HEK293 (cell line): ENCODE measurements at regions not wholly inside any gene's neighbourhood (a gene's known extent, or its start where the extent isn't known, plus 50 kb on each side); places are given as distances from the start of the nearest gene placed in this dataset.

ENCODE experiments used
- CTCF ChIA-PET: fragments of 350-600 bp; formaldehyde crosslinking; extraction: SDS; loops from one replicate; lab custom pipeline; 2021; ENCODE audit warnings: antibody characterized with exemption; lab: Yijun Ruan, JAX
- POLR2A ChIA-PET: fragments of 300-600 bp; formaldehyde crosslinking; extraction: SDS; loops from one replicate; lab custom pipeline; 2020; ENCODE audit warnings: antibody characterized with exemption, inconsistent platforms; lab: Yijun Ruan, JAX
- H3K27ac ChIP-seq: fragments of 200-500 bp; sonication (Bioruptor generic); 2 replicates; pipeline ENCODE4 v1.5.1; 2014; ENCODE audit warnings: low read depth, low read length, control low read depth, inconsistent platforms; ENCODE audit errors: extremely low read depth
- H3K36me3 ChIP-seq, 2 experiments: fragments of 200-500 bp in 1 of 2; sonication (Bioruptor generic) in 1 of 2; 1 replicate in 1 of 2; 2 replicates in 1 of 2; pipeline ENCODE4 v1.5.1; 2014 to 2017; ENCODE audit warnings: inconsistent platforms in 2 of 2, low read length in 2 of 2; ENCODE audit not compliant: control insufficient read depth in 2 of 2, insufficient read depth in 1 of 2
- H3K4me1 ChIP-seq: fragments of 200-500 bp; sonication (Bioruptor generic); 2 replicates; pipeline ENCODE4 v1.5.1; 2014; ENCODE audit warnings: mild to moderate bottlenecking, low read length, inconsistent platforms; ENCODE audit not compliant: control insufficient read depth, insufficient read depth
- H3K4me3 ChIP-seq: 2 replicates; pipeline ENCODE4 v1.5.1; 2011; ENCODE audit warnings: low read depth, mild to moderate bottlenecking, control low read depth, low read length, moderate library complexity
- H3K9me3 ChIP-seq: fragments of 200-500 bp; sonication (Bioruptor generic); 2 replicates; pipeline ENCODE4 v1.5.1; 2014; ENCODE audit warnings: low read depth, low read length, inconsistent platforms; ENCODE audit not compliant: control insufficient read depth, insufficient read depth
- BCL11A ChIP-seq: fragments of 450-650 bp; formaldehyde crosslinking; IDR thresholded peaks from 2 replicates; pipeline ENCODE4 v1.5.1; 2016; ENCODE audit warnings: low read depth, missing biosample characterization, missing genetic modification characterization
- HOXC10 ChIP-seq: sonication (generic); formaldehyde crosslinking; IDR thresholded peaks from 2 replicates; pipeline ENCODE4 v1.8.1; 2023; ENCODE audit warnings: mild to moderate bottlenecking, missing genetic modification reagents
- KLF16 ChIP-seq: fragments of 450-650 bp; formaldehyde crosslinking; IDR thresholded peaks from 2 replicates; pipeline ENCODE4 v1.5.1; 2017; ENCODE audit warnings: missing biosample characterization, missing genetic modification characterization
- TCF7L2 ChIP-seq: IDR thresholded peaks from 2 replicates; pipeline ENCODE4 v1.6.1; 2011; ENCODE audit warnings: low read depth, mild to moderate bottlenecking, inconsistent platforms, low read length, moderate library complexity, borderline replicate concordance
- ZBTB10 ChIP-seq: fragments of 450-650 bp; formaldehyde crosslinking; IDR thresholded peaks from 2 replicates; pipeline ENCODE4 v1.5.1; 2016; ENCODE audit warnings: missing biosample characterization, missing genetic modification characterization
- ZNF114 ChIP-seq: fragments of 450-650 bp; formaldehyde crosslinking; IDR thresholded peaks from 2 replicates; pipeline ENCODE4 v1.5.0; 2017; ENCODE audit warnings: missing biosample characterization, missing genetic modification characterization
- ZNF169 ChIP-seq: fragments of 450-650 bp; formaldehyde crosslinking; IDR thresholded peaks from 2 replicates; pipeline ENCODE4 v1.5.1; 2016; ENCODE audit warnings: missing biosample characterization, missing genetic modification characterization
- ZNF184 ChIP-seq: fragments of 450-650 bp; IDR thresholded peaks from 2 replicates; pipeline ENCODE4 v1.5.1; 2018; ENCODE audit warnings: missing biosample characterization, mild to moderate bottlenecking, missing genetic modification characterization
- ZNF211 ChIP-seq: fragments of 450-650 bp; formaldehyde crosslinking; IDR thresholded peaks from 2 replicates; pipeline ENCODE4 v1.5.1; 2016; ENCODE audit warnings: low read depth, missing biosample characterization, missing genetic modification characterization
- ZNF37A ChIP-seq: fragments of 450-650 bp; IDR thresholded peaks from 2 replicates; pipeline ENCODE4 v1.5.1; 2018; ENCODE audit warnings: missing biosample characterization, missing genetic modification characterization
- ZNF404 ChIP-seq: fragments of 450-650 bp; formaldehyde crosslinking; IDR thresholded peaks from 2 replicates; pipeline ENCODE4 v1.5.1; 2017; ENCODE audit warnings: missing biosample characterization, missing genetic modification characterization
- ZNF488 ChIP-seq: fragments of 450-650 bp; formaldehyde crosslinking; IDR thresholded peaks from 2 replicates; pipeline ENCODE4 v1.5.1; 2016; ENCODE audit warnings: missing biosample characterization, missing genetic modification characterization
- ZNF501 ChIP-seq: fragments of 450-650 bp; formaldehyde crosslinking; IDR thresholded peaks from 2 replicates; pipeline ENCODE4 v1.5.1; 2016; ENCODE audit warnings: missing biosample characterization, missing genetic modification characterization
- ZNF530 ChIP-seq: fragments of 450-650 bp; formaldehyde crosslinking; IDR thresholded peaks from 2 replicates; pipeline ENCODE4 v1.5.1; 2016; ENCODE audit warnings: low read depth, missing biosample characterization, missing genetic modification characterization
- ZNF555 ChIP-seq: fragments of 450-650 bp; formaldehyde crosslinking; conservative IDR thresholded peaks from 2 replicates; pipeline ENCODE4 v1.5.1; 2017; ENCODE audit warnings: missing biosample characterization, mild to moderate bottlenecking, missing genetic modification characterization, inconsistent platforms
- ZNF610 ChIP-seq: fragments of 450-650 bp; formaldehyde crosslinking; IDR thresholded peaks from 2 replicates; pipeline ENCODE4 v1.5.1; 2016; ENCODE audit warnings: missing biosample characterization, missing genetic modification characterization, borderline replicate concordance
- ZNF707 ChIP-seq: fragments of 450-650 bp; formaldehyde crosslinking; IDR thresholded peaks from 2 replicates; pipeline ENCODE4 v1.5.1; 2016; ENCODE audit warnings: missing biosample characterization, missing genetic modification characterization
- ZNF768 ChIP-seq: fragments of 450-650 bp; formaldehyde crosslinking; IDR thresholded peaks from 2 replicates; pipeline ENCODE4 v1.5.1; 2018; ENCODE audit warnings: missing biosample characterization, mild to moderate bottlenecking, missing genetic modification characterization
- ZSCAN30 ChIP-seq: fragments of 450-650 bp; IDR thresholded peaks from 2 replicates; pipeline ENCODE4 v1.5.1; 2018; ENCODE audit warnings: missing biosample characterization, mild to moderate bottlenecking, missing genetic modification characterization, moderate library complexity
- ZXDB ChIP-seq: fragments of 450-650 bp; formaldehyde crosslinking; IDR thresholded peaks from 2 replicates; pipeline ENCODE4 v1.5.1; 2016; ENCODE audit warnings: missing biosample characterization, missing genetic modification characterization
- TF ChIP-seq, protein P1 (sequence below): fragments of 450-650 bp; formaldehyde crosslinking; IDR thresholded peaks from 2 replicates; pipeline ENCODE4 v1.5.1; 2016; ENCODE audit warnings: missing biosample characterization, missing genetic modification characterization
- TF ChIP-seq, protein P2 (sequence below): fragments of 450-650 bp; formaldehyde crosslinking; IDR thresholded peaks from 2 replicates; pipeline ENCODE4 v1.5.1; 2016; ENCODE audit warnings: missing biosample characterization, missing genetic modification characterization
- TF ChIP-seq, protein P3 (sequence below): fragments of 450-650 bp; formaldehyde crosslinking; IDR thresholded peaks from 2 replicates; pipeline ENCODE4 v1.5.1; 2016; ENCODE audit warnings: missing biosample characterization, missing genetic modification characterization

DNA sequence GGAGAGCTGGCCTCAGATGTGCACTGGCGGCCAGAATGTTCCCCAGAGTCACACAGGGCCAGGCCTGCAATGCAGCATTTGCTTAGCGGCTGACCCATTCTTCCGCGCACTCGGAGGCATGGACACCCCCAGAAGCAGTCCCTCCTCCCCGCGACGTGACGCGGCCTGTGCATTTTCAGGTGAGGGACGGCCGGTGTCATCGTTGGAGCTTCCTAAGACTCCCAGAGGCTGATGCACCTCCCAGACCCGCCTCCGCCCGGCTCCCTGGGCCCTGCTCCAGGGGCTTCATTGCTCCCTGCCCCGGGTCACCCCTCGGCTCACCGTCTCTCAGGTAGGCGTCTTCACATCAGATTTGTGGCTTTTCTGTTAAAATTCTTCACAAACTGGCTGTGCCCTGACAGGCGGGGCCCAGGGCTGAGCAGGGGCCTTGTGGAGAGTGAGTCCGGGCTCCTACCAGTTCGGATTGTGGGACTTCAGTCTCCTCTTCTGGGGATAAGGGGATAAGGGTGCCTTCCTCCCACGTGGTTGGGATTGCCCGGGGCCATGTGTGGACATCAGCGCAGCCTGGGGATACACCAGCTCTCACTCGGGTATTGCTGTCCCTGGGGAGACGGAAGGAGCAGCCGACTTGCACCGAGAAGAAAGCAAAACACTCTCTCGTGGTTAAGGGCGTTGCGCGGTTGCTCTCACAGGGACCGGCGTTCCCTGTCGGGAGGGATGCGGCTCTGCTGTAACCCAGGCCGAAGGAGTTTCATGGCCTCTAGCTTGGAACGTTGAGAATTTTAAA is 249.1 kb downstream of the ADGRD1 start:
- Histone ChIP-seq H3K27ac (no peak overlapping the region), H3K4me1 (no peaks in the 10 kb centered on the region), H3K36me3 (no peaks in the 10 kb centered on the region), H3K9me3 (no peaks in the 10 kb centered on the region), H3K4me3 (no peak overlapping the region)
- TF ChIP-seq ZBTB10 (tag by site-specific recombination) (no peak), ZNF501 (tag by site-specific recombination) (no peak), ZNF707 (tag by site-specific recombination) (no peak), ZNF169 (tag by site-specific recombination) (no peak), KLF16 (tag by site-specific recombination) (no peak), HOXC10 (CRISPR knock-in tag) (no peak), ZNF184 (tag by site-specific recombination) (no peak), TCF7L2 (no peak), BCL11A (tag by site-specific recombination) (no peak), ZSCAN30 (tag by site-specific recombination) (no peak), ZNF404 (tag by site-specific recombination) (no peak), ZNF488 (no peak), ZNF530 (tag by site-specific recombination) (no peak), ZNF555 (tag by site-specific recombination) (no peak), ZNF768 (tag by site-specific recombination) (no peak)
- TF ChIP-seq, protein P1, sequence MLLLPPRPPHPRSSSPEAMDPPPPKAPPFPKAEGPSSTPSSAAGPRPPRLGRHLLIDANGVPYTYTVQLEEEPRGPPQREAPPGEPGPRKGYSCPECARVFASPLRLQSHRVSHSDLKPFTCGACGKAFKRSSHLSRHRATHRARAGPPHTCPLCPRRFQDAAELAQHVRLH = no peak
- TF ChIP-seq, protein P2, sequence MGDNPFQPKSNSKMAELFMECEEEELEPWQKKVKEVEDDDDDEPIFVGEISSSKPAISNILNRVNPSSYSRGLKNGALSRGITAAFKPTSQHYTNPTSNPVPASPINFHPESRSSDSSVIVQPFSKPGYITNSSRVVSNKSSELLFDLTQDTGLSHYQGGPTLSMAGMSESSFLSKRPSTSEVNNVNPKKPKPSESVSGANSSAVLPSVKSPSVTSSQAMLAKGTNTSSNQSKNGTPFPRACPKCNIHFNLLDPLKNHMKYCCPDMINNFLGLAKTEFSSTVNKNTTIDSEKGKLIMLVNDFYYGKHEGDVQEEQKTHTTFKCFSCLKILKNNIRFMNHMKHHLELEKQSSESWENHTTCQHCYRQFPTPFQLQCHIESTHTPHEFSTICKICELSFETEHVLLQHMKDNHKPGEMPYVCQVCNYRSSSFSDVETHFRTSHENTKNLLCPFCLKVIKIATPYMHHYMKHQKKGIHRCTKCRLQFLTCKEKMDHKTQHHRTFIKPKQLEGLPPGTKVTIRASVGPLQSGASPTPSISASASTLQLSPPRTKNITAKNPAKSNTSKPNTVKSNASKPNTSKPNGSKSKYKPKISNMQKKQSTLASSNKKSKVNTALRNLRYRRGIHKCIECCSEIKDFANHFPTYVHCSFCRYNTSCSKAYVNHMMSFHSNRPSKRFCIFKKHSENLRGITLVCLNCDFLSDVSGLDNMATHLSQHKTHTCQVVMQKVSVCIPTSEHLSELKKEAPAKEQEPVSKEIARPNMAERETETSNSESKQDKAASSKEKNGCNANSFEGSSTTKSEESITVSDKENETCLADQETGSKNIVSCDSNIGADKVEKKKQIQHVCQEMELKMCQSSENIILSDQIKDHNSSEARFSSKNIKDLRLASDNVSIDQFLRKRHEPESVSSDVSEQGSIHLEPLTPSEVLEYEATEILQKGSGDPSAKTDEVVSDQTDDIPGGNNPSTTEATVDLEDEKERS (tag by site-specific recombination) = no peak
- ChIA-PET CTCF (interaction anchor here (0.6 kb wide), 1 partner anchor 27 kb away, joined by 4 read pairs; no protein-coding TSS in a partner anchor), POLR2A (no interaction called here)

DNA sequence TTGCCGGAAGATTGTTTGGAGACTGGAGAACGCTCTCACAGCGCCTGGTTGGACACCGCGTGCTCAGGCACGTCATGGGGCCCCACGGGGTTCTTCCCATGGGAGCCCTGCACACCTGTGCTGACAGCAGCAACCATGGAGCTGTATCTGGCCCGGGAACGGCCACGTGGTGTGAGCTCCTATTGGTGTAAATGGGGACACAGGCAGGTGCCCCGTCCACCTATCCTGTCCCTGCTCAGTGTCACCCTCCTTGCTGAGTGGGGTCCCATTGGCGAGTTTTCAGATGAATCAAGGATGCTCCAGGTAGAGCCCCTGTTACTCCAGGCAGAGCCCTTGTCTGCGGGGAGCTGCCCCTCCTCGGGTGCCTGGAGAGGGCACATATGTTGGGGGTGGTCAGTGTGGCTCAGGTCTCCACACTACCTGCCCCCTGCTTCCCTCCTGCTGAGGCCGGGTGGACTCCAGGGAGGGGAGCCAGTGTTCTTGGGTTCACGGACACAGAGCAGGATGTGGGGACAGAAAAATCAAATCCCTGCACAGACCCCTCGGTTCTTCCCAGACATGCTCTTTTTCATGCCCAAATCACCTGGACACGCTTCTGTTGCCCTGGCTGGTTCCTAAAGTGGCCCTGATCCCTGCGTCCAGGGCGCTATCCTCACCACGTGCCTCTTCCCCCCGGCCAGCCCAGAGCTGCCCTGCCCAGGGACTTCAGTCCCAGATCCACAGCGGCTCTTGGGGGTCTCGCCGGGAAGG is 250.1 kb downstream of the ADGRD1 start:
- ChIA-PET CTCF (interaction anchor here (0.6 kb wide), 2 partner anchors 26 to 464 kb away, joined by 3 to 4 read pairs; no protein-coding TSS in a partner anchor), POLR2A (no interaction called here)
- Histone ChIP-seq H3K36me3 (no peaks in the 10 kb centered on the region), H3K4me1 (no peaks in the 10 kb centered on the region), H3K4me3 (no peak overlapping the region), H3K27ac (no peak overlapping the region), H3K9me3 (no peaks in the 10 kb centered on the region)
- TF ChIP-seq, protein P3, sequence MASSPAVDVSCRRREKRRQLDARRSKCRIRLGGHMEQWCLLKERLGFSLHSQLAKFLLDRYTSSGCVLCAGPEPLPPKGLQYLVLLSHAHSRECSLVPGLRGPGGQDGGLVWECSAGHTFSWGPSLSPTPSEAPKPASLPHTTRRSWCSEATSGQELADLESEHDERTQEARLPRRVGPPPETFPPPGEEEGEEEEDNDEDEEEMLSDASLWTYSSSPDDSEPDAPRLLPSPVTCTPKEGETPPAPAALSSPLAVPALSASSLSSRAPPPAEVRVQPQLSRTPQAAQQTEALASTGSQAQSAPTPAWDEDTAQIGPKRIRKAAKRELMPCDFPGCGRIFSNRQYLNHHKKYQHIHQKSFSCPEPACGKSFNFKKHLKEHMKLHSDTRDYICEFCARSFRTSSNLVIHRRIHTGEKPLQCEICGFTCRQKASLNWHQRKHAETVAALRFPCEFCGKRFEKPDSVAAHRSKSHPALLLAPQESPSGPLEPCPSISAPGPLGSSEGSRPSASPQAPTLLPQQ (tag by site-specific recombination) = no peak
- TF ChIP-seq ZNF114 (tag by site-specific recombination) (no peak), ZNF211 (tag by site-specific recombination) (no peak), ZNF37A (tag by site-specific recombination) (no peak), ZXDB (no peak), ZNF610 (tag by site-specific recombination) (no peak)
